OCI-LY7 (cell line): ENCODE measurements at regions not wholly inside any gene's neighbourhood (a gene's known extent, or its start where the extent isn't known, plus 50 kb on each side); places are given as distances from the start of the nearest gene placed in this dataset.

Experiments
- BruUV-seq: library from RNA; stranded (reverse); fragments of 400-500 nt; replicated peaks from 2 replicates; lab custom pipeline; 2021; lab: Mats Ljungman, UMichigan
- CTCF ChIA-PET: fragments of 300-600 bp; sonication (Branson Sonifier 250); formaldehyde crosslinking; loops from one replicate; lab custom pipeline; 2022; ENCODE audit warnings: antibody characterized with exemption; ENCODE audit not compliant: unreplicated experiment; lab: Charles Lee
- POLR2A ChIA-PET: fragments of 300-600 bp; sonication (Branson Sonifier 250); formaldehyde crosslinking; loops from one replicate; lab custom pipeline; 2022; ENCODE audit warnings: antibody characterized with exemption; lab: Charles Lee
- DNase-seq: peaks from one replicate; pipeline ENCODE4 v3.0.0-alpha.2; 2015; ENCODE audit warnings: low spot score
- H2AFZ ChIP-seq: fragments of 200-600 bp; sonication (generic), shearing (Covaris generic); 2 replicates; pipeline ENCODE4 v1.6.1; 2014; ENCODE audit warnings: mild to moderate bottlenecking, antibody characterized with exemption, low read length, moderate library complexity
- H3K27ac ChIP-seq: fragments of 200-600 bp; sonication (generic); 2 replicates; pipeline ENCODE4 v1.5.1; 2014; ENCODE audit warnings: mixed run types, low read depth, mild to moderate bottlenecking, moderate library complexity, low read length, inconsistent platforms; ENCODE audit not compliant: poor library complexity, severe bottlenecking
- H3K36me3 ChIP-seq: fragments of 200-600 bp; sonication (generic); 2 replicates; pipeline ENCODE4 v1.6.1; 2014; ENCODE audit warnings: mild to moderate bottlenecking, antibody characterized with exemption, low read length, moderate library complexity, mixed read lengths; ENCODE audit not compliant: insufficient read depth
- H3K4me1 ChIP-seq: fragments of 200-600 bp; sonication (generic); 2 replicates; pipeline ENCODE4 v1.5.1; 2014; ENCODE audit warnings: mild to moderate bottlenecking, low read length; ENCODE audit not compliant: insufficient read depth, poor library complexity, severe bottlenecking
- H3K4me2 ChIP-seq: fragments of 200-600 bp; sonication (generic); 2 replicates; pipeline ENCODE4 v1.6.1; 2014; ENCODE audit warnings: mild to moderate bottlenecking, low read length
- H3K4me3 ChIP-seq: fragments of 200-600 bp; sonication (generic); 2 replicates; pipeline ENCODE4 v1.5.1; 2014; ENCODE audit warnings: mild to moderate bottlenecking, low read depth, low read length; ENCODE audit not compliant: poor library complexity, severe bottlenecking
- H3K79me2 ChIP-seq: fragments of 200-600 bp; sonication (generic); 2 replicates; pipeline ENCODE4 v1.6.1; 2016; ENCODE audit warnings: low read depth, mild to moderate bottlenecking, low read length, moderate library complexity, mixed read lengths; ENCODE audit not compliant: insufficient read depth
- H3K9me2 ChIP-seq: fragments of 200-600 bp; sonication (generic); 2 replicates; pipeline ENCODE4 v1.6.1; 2016; ENCODE audit warnings: mild to moderate bottlenecking, low read length, mixed read lengths; ENCODE audit not compliant: insufficient read depth
- H3K9me3 ChIP-seq: fragments of 200-600 bp; sonication (generic); 2 replicates; pipeline ENCODE4 v1.6.1; 2014; ENCODE audit warnings: mild to moderate bottlenecking, mixed run types, low read length, mixed read lengths
- H4K20me1 ChIP-seq: fragments of 200-600 bp; sonication (generic); 2 replicates; pipeline ENCODE4 v1.6.1; 2014; ENCODE audit warnings: mild to moderate bottlenecking, antibody characterized with exemption, low read length, moderate library complexity, mixed read lengths; ENCODE audit not compliant: insufficient read depth
- CTCF ChIP-seq: fragments of 200-600 bp; sonication (generic); conservative IDR thresholded peaks from 2 replicates; pipeline ENCODE4 v1.5.1; 2014; ENCODE audit warnings: mild to moderate bottlenecking, antibody characterized with exemption, low read length, moderate library complexity, mixed read lengths
- EZH2phosphoT487 ChIP-seq: fragments of 200-600 bp; sonication (generic); IDR thresholded peaks from 2 replicates; pipeline ENCODE4 v1.6.1; 2018; ENCODE audit warnings: low read depth, borderline replicate concordance, mild to moderate bottlenecking, mixed run types, antibody characterized with exemption, low read length, moderate library complexity, mixed read lengths
- intact Hi-C: fragments of 100-400 bp; cut with micrococcal nuclease; formaldehyde crosslinking; loops from one replicate; pipeline ENCODE4 v1.10.0; 2022; ENCODE audit not compliant: unreplicated experiment

GRCh38 chr20:17854307-17854903 lies 114.2 kb downstream of the SNX5 start:
- Histone ChIP-seq H3K4me3 (no peak overlapping the region), H3K9me3 (peaks cover 20% of the 10 kb centered on the region), H2AFZ (no peak overlapping the region), H3K4me1 (peaks cover 53% of the 10 kb centered on the region), H3K27ac (no peak overlapping the region), H3K79me2 (no peaks in the 10 kb centered on the region), H4K20me1 (no peaks in the 10 kb centered on the region), H3K36me3 (no peaks in the 10 kb centered on the region; the same call in 1 of the 2 replicates), H3K9me2 (no peaks in the 10 kb centered on the region), H3K4me2 (peak overlapping the region; percentile 32; the same call in 1 of the 2 replicates)
- peak; percentile 53 for DNase-seq
- intact Hi-C loops, result no loop called here
- TF ChIP-seq EZH2phosphoT487, result no peak
- no peak for TF ChIP-seq CTCF
- CTCF ChIA-PET, result no interaction called here
- no TSS peak for BruUV-seq
- POLR2A ChIA-PET, result interaction anchor here (0.6 to 1.3 kb wide), 4 partner anchors 9 to 172 kb away, joined by 3 to 4 read pairs (median 3); no protein-coding TSS in a partner anchor

GRCh38 chr20:17852323-17852722 lies 116.3 kb downstream of the SNX5 start:
- ChIA-PET CTCF (no interaction called here), POLR2A (interaction anchor here (1.2 kb wide), 1 partner anchor 15 kb away, joined by 3 read pairs; no protein-coding TSS in a partner anchor)
- TF ChIP-seq EZH2phosphoT487, result no peak
- Histone ChIP-seq H3K36me3 (no peaks in the 10 kb centered on the region; the same call in 1 of the 2 replicates), H3K4me1 (peaks cover 62% of the 10 kb centered on the region), H3K4me2 (no peak overlapping the region), H3K9me2 (no peaks in the 10 kb centered on the region), H3K79me2 (no peaks in the 10 kb centered on the region), H3K4me3 (no peak overlapping the region), H3K9me3 (peaks cover 17% of the 10 kb centered on the region), H4K20me1 (no peaks in the 10 kb centered on the region), H2AFZ (no peak overlapping the region), H3K27ac (no peak overlapping the region)
- no TSS peak for BruUV-seq
- intact Hi-C loops, result no loop called here
- no peak for DNase-seq

DNA sequence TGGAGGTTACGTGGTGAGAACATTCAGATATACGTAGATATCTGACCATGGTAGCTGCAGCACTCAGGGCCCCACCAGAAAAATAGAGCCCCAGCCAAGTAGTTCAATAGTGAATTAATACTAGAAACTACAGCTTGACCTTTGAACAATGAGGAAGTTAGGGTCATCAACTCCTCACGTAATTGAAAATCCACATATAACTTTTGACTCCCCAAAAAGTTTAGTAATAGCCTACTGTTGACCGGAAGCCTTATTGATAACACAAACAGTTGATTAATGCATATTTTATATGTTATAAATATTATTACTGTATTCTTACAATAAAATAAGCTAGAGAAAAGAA lies 117.9 kb downstream of the SNX5 start:
- Histone ChIP-seq H3K4me1 (peaks cover 63% of the 10 kb centered on the region), H3K4me3 (no peak overlapping the region), H3K4me2 (no peak overlapping the region), H2AFZ (no peak overlapping the region), H3K36me3 (no peaks in the 10 kb centered on the region; the same call in 1 of the 2 replicates), H3K9me2 (no peaks in the 10 kb centered on the region), H3K9me3 (peaks cover 10% of the 10 kb centered on the region; the same call in 1 of the 2 replicates), H3K27ac (no peak overlapping the region), H3K79me2 (no peaks in the 10 kb centered on the region), H4K20me1 (no peaks in the 10 kb centered on the region)
- BruUV-seq, result no TSS peak
- ChIA-PET CTCF (no interaction called here), POLR2A (interaction anchor here (0.6 kb wide), 1 partner anchor 1819 kb away, joined by 3 read pairs; no protein-coding TSS in a partner anchor)
- DNase-seq, result no peak
- intact Hi-C loops, result no loop called here
- TF ChIP-seq CTCF (no peak), EZH2phosphoT487 (no peak)
